Cerebellar nuclear complex (tissue), 1 donor: ENCODE measurements at regions not wholly inside any gene's neighbourhood (a gene's known extent, or its start where the extent isn't known, plus 50 kb on each side); places are given as distances from the start of the nearest gene placed in this dataset.

Experiments used
- DNase-seq, 2 experiments: peaks; one replicate each; lab custom pipeline; 2025; lab: John Stamatoyannopoulos, UW

- no peak for DNase-seq
Measured at GRCh38 chr13:39938596-39938995, 283.1 kb downstream of the COG6 start.

DNA sequence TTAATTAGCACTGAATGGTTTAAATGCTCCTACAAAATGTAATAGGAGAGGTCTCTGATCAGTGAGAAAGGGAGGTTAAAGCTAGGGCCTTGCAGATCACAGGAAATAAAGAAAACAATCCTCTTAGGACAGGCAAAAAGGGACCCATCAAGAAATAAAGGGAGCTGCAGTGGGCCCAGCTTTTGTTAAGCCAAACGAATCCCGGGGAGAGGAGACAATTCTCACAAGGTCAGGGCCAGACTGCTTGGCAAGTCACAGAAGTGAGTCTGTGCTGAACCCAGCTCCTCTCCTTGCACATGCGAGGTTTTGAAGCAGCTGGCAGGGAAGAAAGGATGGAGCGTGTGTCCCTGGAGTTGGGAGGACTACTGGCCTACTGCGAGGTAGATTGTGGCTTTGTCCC, 285.8 kb downstream of the COG6 start:
- no peak for DNase-seq

DNA sequence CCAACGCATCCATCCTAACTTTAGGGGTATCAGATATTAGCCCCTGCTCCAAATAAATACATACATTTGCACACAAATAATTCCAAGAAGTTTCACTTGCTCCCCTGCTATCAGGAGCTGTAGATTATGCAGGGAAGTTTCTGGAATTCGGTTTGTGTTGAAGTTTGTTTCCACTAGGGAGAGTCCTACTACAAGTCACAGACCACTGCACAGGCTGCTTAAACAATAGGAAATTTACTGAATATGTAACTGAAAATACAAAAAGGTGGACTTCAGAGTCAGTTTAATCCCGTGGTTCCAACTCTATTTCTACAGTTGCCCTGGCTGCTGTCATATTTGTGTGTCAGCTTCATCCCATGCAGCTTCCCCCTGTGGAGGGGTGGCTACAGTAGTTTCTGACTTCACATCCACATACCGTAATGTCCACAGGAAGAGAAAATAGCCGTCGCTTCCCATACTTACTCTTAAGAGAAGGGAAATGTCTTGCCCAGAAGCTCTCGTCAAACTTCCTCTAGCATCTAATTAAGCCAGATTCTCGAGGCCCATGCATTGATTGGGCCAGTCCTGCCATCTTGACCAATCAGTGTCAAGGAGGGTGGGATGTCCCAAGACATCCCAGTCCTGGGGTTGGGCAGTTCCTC, 286.6 kb downstream of the COG6 start:
- DNase-seq, result no peak

DNA sequence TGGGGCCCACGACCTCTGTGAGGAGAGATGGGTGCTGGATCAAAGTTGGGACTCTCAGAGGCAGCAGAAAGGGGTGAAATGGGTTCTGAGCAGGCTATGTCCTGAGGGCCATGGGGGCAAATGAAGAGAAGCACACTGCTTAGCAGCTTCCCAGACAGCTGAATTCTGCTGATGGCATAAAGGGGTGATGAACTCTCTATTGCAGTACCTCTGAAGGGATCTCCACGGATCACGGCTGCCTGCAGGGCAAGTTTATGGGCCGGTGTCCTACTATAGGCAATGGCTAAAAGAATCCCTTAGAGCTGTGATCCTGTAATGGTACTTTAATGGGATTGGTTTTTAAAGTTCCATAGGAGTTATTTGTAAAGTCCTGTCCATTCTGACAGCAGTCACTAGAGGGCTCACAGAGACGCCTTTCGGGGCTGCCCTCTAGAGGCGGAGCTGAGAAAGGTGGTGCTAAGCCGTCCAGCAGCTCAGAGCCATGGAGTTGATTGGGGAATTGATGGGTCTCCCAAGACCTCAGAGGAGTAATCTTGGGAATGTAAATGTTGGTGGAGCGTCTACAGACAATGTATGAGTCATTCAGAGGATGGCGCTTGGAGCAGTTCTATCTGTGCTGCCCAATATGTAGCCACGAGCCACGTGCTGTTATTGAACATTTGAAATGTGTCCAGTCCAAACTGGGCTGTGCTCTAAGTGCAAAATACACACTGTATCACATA, 287.3 kb downstream of the COG6 start:
- no peak for DNase-seq

- no peak for DNase-seq
Measured at GRCh38 chr13:39943711-39944110, 288.2 kb downstream of the COG6 start.

GRCh38 chr13:39945226-39945625, 289.8 kb downstream of the COG6 start:
- no peak for DNase-seq

DNA sequence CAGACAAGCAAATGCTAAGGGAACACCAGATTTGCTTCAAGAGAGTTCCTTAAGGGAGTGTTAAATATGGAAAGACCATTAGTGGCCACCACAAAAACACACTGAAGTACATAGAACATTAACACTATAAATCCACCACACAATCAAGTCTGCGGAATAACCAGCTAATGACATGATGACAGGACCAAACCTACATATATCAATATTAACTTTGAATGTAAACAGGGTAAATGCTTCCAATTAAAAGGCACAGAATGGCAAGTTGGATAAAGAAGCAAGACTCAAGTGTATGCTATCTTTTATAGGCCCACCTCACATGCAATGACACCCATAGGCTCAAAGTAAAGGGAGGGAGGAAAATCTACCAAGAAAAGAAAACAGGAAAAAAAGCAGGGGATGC, 291.3 kb downstream of the COG6 start:
- no peak for DNase-seq

DNA sequence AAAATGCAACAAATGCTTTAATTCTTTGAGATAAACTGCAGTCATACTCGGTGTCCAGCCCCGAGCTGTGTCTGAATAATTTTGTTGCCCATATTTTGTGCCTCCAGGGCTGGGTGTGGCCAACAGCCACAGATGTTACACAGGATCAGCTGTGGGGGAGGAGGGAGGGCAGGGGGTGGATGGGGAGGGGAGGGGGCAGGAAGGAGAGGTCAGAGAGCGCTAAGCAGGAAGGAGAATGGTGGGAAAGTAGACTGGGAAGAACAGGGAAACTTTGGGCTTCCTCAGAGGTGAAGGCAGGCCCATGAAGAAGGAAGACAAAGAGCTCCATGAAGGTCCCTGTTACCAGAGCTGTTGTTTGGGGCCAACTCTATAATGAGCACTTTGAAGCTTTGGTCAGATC, 295.8 kb downstream of the COG6 start:
- DNase-seq, result no peak

DNA sequence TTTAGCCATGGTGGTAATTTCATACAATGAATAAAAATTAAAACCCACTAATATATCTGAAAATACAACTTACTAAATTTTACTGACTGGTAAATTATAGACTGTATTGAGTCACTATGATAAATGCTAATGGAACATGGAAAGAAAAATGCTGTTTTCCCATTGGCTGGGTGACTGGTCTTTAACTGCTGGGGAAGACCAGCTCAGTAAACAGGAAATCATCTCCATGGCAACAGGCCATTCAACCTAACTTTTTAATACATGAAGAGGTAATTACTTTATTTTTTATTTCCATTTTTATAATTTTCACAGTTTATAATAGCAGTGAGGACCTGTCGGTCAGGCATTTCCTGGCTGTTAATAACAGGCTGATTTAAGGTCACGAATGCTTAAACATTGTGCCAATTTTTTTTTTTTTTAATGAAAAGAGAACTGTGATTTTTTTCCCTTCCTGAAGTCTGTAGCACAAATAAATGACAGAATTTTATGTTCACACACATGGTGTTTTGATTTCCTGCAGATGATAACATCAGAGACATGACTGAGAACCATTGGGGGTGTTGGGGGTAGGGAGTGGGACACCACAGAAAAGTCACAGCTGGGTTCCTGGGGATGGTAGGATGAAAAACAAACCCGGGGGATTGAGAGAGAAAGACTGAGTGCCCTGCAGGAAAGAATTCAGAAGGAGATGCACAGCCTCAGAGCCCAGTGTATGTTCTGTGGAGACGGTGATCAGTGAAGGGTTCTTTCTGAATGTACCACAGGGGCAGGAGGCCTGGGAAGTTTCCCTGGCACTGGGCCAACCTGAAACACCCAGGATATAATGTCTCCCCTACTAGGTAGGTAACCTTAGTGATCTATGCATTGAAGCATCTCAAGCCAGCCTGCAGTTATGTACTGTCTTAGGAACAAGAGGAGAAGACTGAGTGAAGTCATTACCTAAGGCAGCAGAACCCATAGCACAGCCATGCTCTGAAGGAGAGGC, 297.1 kb downstream of the COG6 start:
- no peak for DNase-seq

- DNase-seq, result no peak
Measured at GRCh38 chr13:39954476-39954875, 299.0 kb downstream of the COG6 start.

DNA sequence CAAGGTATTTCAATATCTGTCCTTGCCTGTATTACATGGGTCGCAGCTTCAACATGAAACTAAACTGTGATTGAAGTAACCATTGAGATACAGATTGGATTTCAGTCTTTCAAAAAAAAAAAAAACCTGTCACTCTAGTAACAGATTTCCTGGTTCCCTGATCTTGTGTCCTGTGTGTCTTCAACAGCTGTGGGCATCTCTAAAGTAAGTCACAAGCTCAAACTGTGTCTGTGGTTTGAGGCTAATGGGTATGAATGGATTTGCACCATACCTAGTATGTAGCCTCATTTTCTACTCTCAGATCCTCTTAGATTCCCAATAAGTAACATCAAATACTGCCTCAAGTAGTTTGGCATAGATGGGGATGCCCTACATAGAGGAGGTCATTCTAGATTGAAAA, 300.1 kb downstream of the COG6 start:
- DNase-seq, result no peak

DNA sequence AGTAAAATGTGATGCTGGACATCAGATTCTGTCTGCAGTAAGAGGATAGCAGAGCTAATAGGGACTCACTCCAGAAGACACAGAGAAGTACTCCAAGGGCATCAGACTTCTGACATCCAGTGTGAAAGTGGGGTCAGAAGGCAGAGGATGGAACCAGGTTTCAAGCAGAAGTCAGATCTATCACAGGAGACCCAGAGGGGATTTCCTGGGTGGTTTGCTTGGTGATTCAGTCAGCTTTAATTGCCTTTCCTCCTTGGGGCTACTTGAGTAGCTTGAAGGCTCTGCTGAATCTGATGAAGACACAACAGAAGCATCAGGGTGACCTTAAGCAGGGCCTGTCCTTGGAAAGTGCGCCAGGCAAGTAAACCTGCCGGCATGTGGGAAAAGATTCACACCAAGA, 300.6 kb downstream of the COG6 start:
- DNase-seq, result no peak

GRCh38 chr13:39957868-39958677, 302.6 kb downstream of the COG6 start:
- DNase-seq, result no peak

DNA sequence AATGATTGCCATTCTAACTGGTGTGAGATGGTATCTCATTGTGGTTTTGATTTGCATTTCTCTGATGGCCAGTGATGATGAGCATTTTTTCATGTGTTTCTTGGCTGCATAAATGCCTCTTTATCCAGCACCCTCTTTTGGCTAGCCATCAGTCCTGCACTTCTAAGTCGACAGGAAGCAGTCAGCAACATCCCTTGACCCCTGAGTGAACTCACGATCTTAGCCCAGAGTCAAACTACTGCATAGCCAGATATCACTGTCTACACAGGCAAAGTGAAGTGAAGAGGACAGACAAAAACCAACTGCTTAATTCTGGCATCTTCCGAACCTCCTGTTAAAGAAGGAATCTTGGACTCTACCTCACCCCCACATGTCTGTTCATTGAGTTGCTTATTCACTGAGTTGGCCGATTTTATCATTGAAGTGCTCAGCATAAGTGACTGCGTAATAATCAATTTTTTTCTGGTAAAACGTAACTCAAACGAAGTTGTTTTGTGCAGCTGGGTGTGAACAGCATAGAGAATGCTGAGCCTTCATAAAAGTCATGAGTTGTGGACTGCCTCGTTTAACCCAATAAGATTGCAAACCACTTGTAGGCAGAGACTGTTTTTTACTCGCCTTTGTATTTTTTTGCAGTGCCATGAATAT, 304.2 kb downstream of the COG6 start:
- DNase-seq, result no peak

DNA sequence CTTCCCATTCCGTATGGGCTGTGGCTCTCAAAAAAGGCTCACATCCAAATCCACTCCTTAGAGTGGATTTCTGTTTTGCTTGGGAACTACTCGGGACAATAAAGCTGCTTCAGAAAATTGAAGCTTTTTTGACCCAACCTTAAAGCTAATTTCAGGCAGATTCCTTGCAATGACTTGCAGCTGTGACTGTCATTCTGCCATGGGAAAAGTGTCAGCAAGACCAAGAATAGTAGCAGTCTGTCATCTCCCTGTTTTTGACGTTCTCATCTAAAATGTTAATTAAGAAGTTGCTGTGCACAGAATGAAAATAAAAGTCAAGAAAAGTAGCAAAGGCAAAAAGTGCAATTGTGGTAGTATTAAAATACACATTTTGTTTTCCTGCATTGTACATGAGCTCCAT, 304.7 kb downstream of the COG6 start:
- no peak for DNase-seq

- no peak for DNase-seq
Measured at GRCh38 chr13:39961036-39961435, 305.6 kb downstream of the COG6 start.

GRCh38 chr13:39963612-39964011, 308.1 kb downstream of the COG6 start:
- DNase-seq, result no peak

DNA sequence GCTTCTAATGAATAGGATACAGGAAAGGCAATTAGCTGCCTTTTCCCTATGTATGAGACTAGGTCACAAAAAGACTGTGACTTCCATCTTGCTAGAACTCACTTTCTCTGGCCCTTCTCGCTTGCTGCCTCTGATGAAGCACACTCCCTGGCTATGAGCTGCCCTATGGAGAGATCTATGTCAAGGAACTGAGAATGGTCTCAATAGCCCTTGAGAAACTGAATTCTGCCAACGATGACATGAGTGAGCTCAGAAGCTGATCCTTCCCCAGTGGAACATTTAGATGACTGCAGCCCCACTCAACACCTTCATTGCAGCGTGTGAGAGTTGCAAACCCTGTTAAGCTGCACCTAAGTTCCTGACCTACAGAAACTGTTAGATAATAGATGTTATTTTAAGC, 309.8 kb downstream of the COG6 start:
- no peak for DNase-seq

- DNase-seq, result no peak
Measured at GRCh38 chr13:39967199-39967959, 311.9 kb downstream of the COG6 start.

GRCh38 chr13:39968646-39969475, 313.4 kb downstream of the COG6 start:
- no peak for DNase-seq
